ENCODE measurements at regions not wholly inside any gene's neighbourhood (a gene's known extent, or its start where the extent isn't known, plus 50 kb on each side); places are given as distances from the start of the nearest gene placed in this dataset.

DNA sequence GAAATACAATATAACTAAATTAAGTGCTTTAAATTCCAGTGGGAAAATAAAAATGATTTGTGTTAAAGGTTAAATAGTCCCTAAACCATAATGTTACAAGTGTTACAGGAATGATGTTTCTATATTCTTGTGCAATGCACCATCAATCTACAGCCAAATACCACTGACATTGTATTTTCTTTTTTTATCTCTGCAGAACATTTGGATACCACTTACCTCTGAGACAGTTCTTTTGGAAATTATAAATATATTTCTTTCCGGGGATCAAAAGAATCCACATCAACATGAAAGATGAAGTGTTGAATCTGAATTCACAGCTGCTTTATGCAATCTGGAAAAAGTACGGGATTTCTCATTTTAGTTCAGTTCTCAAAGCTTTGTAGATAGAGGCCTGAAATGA lies 518.3 kb upstream of the AGA start:
- TF ChIP-seq, protein P1, sequence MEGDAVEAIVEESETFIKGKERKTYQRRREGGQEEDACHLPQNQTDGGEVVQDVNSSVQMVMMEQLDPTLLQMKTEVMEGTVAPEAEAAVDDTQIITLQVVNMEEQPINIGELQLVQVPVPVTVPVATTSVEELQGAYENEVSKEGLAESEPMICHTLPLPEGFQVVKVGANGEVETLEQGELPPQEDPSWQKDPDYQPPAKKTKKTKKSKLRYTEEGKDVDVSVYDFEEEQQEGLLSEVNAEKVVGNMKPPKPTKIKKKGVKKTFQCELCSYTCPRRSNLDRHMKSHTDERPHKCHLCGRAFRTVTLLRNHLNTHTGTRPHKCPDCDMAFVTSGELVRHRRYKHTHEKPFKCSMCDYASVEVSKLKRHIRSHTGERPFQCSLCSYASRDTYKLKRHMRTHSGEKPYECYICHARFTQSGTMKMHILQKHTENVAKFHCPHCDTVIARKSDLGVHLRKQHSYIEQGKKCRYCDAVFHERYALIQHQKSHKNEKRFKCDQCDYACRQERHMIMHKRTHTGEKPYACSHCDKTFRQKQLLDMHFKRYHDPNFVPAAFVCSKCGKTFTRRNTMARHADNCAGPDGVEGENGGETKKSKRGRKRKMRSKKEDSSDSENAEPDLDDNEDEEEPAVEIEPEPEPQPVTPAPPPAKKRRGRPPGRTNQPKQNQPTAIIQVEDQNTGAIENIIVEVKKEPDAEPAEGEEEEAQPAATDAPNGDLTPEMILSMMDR (IDR thresholded peaks at IDR 0.05; ENCODE audit: insufficient read depth, low read length, poor library complexity, severe bottlenecking) = no peak
- DNase-seq (ENCODE audit: extremely low read depth, insufficient read length) = no peak
- Histone ChIP-seq H3K36me3 (ENCODE audit: control insufficient read depth, insufficient read depth, low read length) (no peaks in the 10 kb centered on the region), H3K4me3 (replicated peaks; ENCODE audit: low read depth, low read length) (no peak overlapping the region), H3K27me3 (replicated peaks; ENCODE audit: control insufficient read depth, insufficient read depth, low read length) (no peaks in the 10 kb centered on the region)

DNA sequence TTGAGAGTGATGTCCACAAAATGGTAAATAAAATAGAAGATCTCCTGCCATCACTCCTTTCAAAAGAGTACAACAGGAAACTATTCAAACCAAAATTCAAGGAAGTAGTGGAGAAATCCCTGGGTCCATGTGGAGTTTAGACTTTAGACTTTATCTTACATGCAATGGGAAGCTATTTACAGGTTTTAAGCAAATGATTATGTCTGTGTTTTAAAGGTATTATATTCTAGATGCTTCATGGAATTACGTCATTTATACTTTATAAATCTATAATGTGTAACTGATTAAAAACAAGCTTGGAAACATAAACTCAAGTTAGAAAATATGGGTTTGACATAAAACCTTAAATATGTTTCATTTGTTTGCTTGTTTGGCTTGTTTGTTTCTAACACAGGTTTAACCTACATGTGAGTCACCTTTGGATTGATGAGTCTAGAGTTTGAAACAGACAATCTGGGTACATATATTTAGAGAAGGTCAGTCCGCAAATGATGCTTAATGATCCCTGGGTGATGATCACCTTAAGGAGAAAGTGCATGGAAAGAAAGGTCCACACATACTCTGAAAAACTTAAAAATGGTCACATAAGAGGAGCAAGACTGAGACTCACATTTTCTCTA lies 519.6 kb upstream of the AGA start:
- H3K4me3 ChIP-seq (replicated peaks; ENCODE audit: low read depth, low read length) = no peak overlapping the region

DNA sequence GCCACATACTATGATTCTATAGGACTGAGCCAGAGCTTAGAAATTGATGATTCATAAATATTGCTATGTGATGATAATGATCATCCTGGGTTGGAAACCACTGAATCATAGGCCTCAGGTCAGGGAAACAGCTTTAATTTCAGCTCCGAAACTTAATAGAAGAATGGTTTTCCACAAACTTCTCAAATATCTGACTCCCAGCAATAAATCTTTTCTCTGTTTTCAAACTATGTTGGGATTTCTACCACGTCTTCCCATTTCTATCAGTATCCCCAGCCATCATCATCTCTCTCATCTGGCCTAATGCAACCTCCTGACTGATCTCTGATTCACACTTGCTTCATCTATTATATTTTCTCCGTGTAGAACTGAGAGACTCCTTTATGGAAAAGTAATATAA lies 521.8 kb upstream of the AGA start:
- no peak overlapping the region for H3K4me3 ChIP-seq (replicated peaks; ENCODE audit: low read depth, low read length)
- TF ChIP-seq, protein P1 (IDR thresholded peaks at IDR 0.05; ENCODE audit: insufficient read depth, low read length, poor library complexity, severe bottlenecking) = no peak
- no peak for DNase-seq (ENCODE audit: extremely low read depth, insufficient read length)
- no peaks in the 10 kb centered on the region for H3K36me3 ChIP-seq (ENCODE audit: control insufficient read depth, insufficient read depth, low read length)
- H3K27me3 ChIP-seq (replicated peaks; ENCODE audit: control insufficient read depth, insufficient read depth, low read length) = no peaks in the 10 kb centered on the region

More for the DNA sequence above, 519.6 kb upstream of the AGA start:
- TF ChIP-seq, protein P1 (IDR thresholded peaks at IDR 0.05; ENCODE audit: insufficient read depth, low read length, poor library complexity, severe bottlenecking) = no peak
- Histone ChIP-seq H3K36me3 (ENCODE audit: control insufficient read depth, insufficient read depth, low read length) (no peaks in the 10 kb centered on the region), H3K27me3 (replicated peaks; ENCODE audit: control insufficient read depth, insufficient read depth, low read length) (no peaks in the 10 kb centered on the region)
- no peak for DNase-seq (ENCODE audit: extremely low read depth, insufficient read length)

DNA sequence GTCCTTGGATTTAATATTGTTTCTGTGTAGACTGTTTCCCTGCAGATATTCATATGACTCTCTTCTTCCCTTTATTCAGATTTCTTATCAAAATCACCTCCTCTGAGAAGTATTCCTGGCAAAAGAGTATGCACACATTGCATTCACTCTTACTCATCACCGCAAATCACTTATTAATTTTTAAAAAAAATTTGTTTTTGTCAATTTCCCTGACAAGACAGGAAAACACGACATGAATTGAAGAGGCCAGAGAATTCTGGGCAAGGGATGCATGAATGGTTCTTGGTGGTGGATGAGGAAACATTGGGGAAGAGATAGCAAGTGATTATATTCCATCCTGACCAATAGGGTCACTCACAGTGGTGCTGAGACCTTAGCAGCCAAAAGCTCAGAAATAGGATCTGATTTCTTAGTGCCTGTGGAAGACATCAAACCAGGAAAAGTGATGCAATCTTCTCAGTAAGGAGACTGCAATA lies 522.5 kb upstream of the AGA start:
- TF ChIP-seq, protein P1 (IDR thresholded peaks at IDR 0.05; ENCODE audit: insufficient read depth, low read length, poor library complexity, severe bottlenecking) = no peak
- no peaks in the 10 kb centered on the region for H3K36me3 ChIP-seq (ENCODE audit: control insufficient read depth, insufficient read depth, low read length)
- no peaks in the 10 kb centered on the region for H3K27me3 ChIP-seq (replicated peaks; ENCODE audit: control insufficient read depth, insufficient read depth, low read length)
- no peak for DNase-seq (ENCODE audit: extremely low read depth, insufficient read length)
- no peak overlapping the region for H3K4me3 ChIP-seq (replicated peaks; ENCODE audit: low read depth, low read length)

DNA sequence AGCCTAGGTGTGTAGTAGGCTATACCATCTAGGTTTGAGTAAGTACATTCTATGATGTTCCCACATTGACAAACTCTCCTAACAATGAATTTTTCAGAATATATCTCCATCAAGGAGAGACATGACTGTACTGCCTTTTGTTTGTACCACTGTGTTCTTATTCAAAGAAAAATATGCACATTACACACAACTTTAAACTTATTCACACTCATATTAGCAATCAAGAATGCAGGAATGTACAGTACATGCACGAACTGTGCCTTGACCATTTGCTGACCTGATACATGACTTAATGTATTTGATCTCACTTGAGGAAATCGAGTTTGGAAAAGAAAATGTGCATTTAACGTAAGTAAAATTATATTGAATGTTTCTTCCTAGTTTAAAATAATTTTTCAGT lies 525.1 kb upstream of the AGA start:
- no peaks in the 10 kb centered on the region for H3K36me3 ChIP-seq (ENCODE audit: control insufficient read depth, insufficient read depth, low read length)
- H3K27me3 ChIP-seq (replicated peaks; ENCODE audit: control insufficient read depth, insufficient read depth, low read length) = no peaks in the 10 kb centered on the region
- TF ChIP-seq, protein P1 (IDR thresholded peaks at IDR 0.05; ENCODE audit: insufficient read depth, low read length, poor library complexity, severe bottlenecking) = no peak
- DNase-seq (ENCODE audit: extremely low read depth, insufficient read length) = no peak
- H3K4me3 ChIP-seq (replicated peaks; ENCODE audit: low read depth, low read length) = no peak overlapping the region
